ENCODE measurements at regions not wholly inside any gene's neighbourhood (a gene's known extent, or its start where the extent isn't known, plus 50 kb on each side); places are given as distances from the start of the nearest gene placed in this dataset.

GRCh38 chr2:123080331-123080730, 944.8 kb upstream of the CNTNAP5 start:
- DNase-seq, result no peak

GRCh38 chr2:123085484-123085883, 939.6 kb upstream of the CNTNAP5 start:
- DNase-seq, result no peak

GRCh38 chr2:123086613-123087385, 938.3 kb upstream of the CNTNAP5 start:
- peak; percentile 49 to 52 for DNase-seq

- no peak for DNase-seq
Observed at GRCh38 chr2:123091471-123091870, 933.6 kb upstream of the CNTNAP5 start.

- DNase-seq, result no peak
Observed at GRCh38 chr2:123093199-123093598, 931.9 kb upstream of the CNTNAP5 start.

GRCh38 chr2:123095219-123095835, 929.8 kb upstream of the CNTNAP5 start:
- DNase-seq, result no peak

GRCh38 chr2:123098619-123099018, 926.5 kb upstream of the CNTNAP5 start:
- DNase-seq, result no peak

GRCh38 chr2:123101434-123101833, 923.7 kb upstream of the CNTNAP5 start:
- no peak for DNase-seq

- no peak for DNase-seq
Observed at GRCh38 chr2:123103902-123104301, 921.2 kb upstream of the CNTNAP5 start.

- no peak for DNase-seq
Observed at GRCh38 chr2:123116595-123116994, 908.5 kb upstream of the CNTNAP5 start.

GRCh38 chr2:123127236-123127635, 897.9 kb upstream of the CNTNAP5 start:
- DNase-seq, result no peak

- no peak for DNase-seq
Observed at GRCh38 chr2:123128951-123129350, 896.1 kb upstream of the CNTNAP5 start.

GRCh38 chr2:123136419-123136818, 888.7 kb upstream of the CNTNAP5 start:
- no peak for DNase-seq

- no peak for DNase-seq
Observed at GRCh38 chr2:123144082-123144481, 881.0 kb upstream of the CNTNAP5 start.

GRCh38 chr2:123153041-123153440, 872.0 kb upstream of the CNTNAP5 start:
- DNase-seq, result no peak

- DNase-seq, result no peak
Observed at GRCh38 chr2:123154195-123154594, 870.9 kb upstream of the CNTNAP5 start.

- DNase-seq, result no peak
Observed at GRCh38 chr2:123157016-123157415, 868.1 kb upstream of the CNTNAP5 start.

GRCh38 chr2:123162400-123163016, 862.6 kb upstream of the CNTNAP5 start:
- no peak for DNase-seq

GRCh38 chr2:123163398-123163797, 861.7 kb upstream of the CNTNAP5 start:
- no peak for DNase-seq

- DNase-seq, result no peak
Observed at GRCh38 chr2:123164216-123164615, 860.9 kb upstream of the CNTNAP5 start.

- no peak for DNase-seq
Observed at GRCh38 chr2:123165616-123166015, 859.5 kb upstream of the CNTNAP5 start.

GRCh38 chr2:123179526-123179925, 845.6 kb upstream of the CNTNAP5 start:
- no peak for DNase-seq

- no peak for DNase-seq
Observed at GRCh38 chr2:123195957-123196356, 829.1 kb upstream of the CNTNAP5 start.

GRCh38 chr2:123200035-123200434, 825.1 kb upstream of the CNTNAP5 start:
- DNase-seq, result no peak
